ENCODE measurements at regions not wholly inside any gene's neighbourhood (a gene's known extent, or its start where the extent isn't known, plus 50 kb on each side); places are given as distances from the start of the nearest gene placed in this dataset.

DNA sequence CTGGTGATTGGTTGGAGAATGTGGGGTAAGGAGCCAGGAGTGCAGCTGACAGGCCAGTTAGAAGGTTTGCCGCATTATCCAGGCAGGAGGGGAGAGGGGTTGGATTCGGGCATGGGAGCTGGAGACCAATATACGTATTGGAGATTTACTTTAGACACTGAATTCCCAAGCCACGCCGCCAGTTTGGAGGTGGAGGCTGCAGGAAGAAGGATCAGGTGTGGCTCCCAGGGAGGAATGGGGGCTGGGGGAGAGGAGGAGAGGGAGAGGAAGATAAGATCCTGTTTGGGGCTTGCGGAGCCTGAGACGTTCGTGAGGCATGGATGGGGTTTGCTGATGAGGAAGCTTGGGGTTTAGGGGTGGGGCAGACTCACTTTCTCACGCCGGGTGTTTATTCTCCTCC lies 155.1 kb upstream of the IGSF21 start:
- H3K27me3 ChIP-seq: no peaks in the 10 kb centered on the region
- no peaks in the 10 kb centered on the region for H3K4me1 ChIP-seq (ENCODE audit: low read depth)
- DNase-seq (ENCODE audit: low read depth in 1 of 2, low spot score in 1 of 2): no peak
- H3K27ac ChIP-seq: no peak overlapping the region
- H3K9me3 ChIP-seq (ENCODE audit: low read depth): no peaks in the 10 kb centered on the region
- no peak overlapping the region for H3K4me3 ChIP-seq
- no peaks in the 10 kb centered on the region for H3K36me3 ChIP-seq
- TF ChIP-seq, protein P1, sequence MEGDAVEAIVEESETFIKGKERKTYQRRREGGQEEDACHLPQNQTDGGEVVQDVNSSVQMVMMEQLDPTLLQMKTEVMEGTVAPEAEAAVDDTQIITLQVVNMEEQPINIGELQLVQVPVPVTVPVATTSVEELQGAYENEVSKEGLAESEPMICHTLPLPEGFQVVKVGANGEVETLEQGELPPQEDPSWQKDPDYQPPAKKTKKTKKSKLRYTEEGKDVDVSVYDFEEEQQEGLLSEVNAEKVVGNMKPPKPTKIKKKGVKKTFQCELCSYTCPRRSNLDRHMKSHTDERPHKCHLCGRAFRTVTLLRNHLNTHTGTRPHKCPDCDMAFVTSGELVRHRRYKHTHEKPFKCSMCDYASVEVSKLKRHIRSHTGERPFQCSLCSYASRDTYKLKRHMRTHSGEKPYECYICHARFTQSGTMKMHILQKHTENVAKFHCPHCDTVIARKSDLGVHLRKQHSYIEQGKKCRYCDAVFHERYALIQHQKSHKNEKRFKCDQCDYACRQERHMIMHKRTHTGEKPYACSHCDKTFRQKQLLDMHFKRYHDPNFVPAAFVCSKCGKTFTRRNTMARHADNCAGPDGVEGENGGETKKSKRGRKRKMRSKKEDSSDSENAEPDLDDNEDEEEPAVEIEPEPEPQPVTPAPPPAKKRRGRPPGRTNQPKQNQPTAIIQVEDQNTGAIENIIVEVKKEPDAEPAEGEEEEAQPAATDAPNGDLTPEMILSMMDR (IDR thresholded peaks at IDR 0.05; ENCODE audit: low read depth, low read length): no peak

GRCh38 chr1:17953921-17954320 lies 153.7 kb upstream of the IGSF21 start:
- Histone ChIP-seq H3K4me3 (no peak overlapping the region), H3K9me3 (ENCODE audit: low read depth) (no peaks in the 10 kb centered on the region), H3K27me3 (no peaks in the 10 kb centered on the region), H3K27ac (no peak overlapping the region), H3K36me3 (no peaks in the 10 kb centered on the region), H3K4me1 (ENCODE audit: low read depth) (no peaks in the 10 kb centered on the region)
- TF ChIP-seq, protein P1 (IDR thresholded peaks at IDR 0.05; ENCODE audit: low read depth, low read length): no peak
- no peak for DNase-seq (ENCODE audit: low read depth in 1 of 2, low spot score in 1 of 2)

GRCh38 chr1:17955302-17956285 lies 152.0 kb upstream of the IGSF21 start:
- Histone ChIP-seq H3K9me3 (ENCODE audit: low read depth) (no peaks in the 10 kb centered on the region), H3K27me3 (no peaks in the 10 kb centered on the region), H3K4me3 (no peak overlapping the region), H3K4me1 (ENCODE audit: low read depth) (no peaks in the 10 kb centered on the region), H3K36me3 (no peaks in the 10 kb centered on the region), H3K27ac (no peak overlapping the region)
- no peak for DNase-seq (ENCODE audit: low read depth in 1 of 2, low spot score in 1 of 2)
- TF ChIP-seq, protein P1 (IDR thresholded peaks at IDR 0.05; ENCODE audit: low read depth, low read length): no peak

GRCh38 chr1:17957588-17958267 lies 149.9 kb upstream of the IGSF21 start:
- Histone ChIP-seq H3K9me3 (ENCODE audit: low read depth) (no peaks in the 10 kb centered on the region), H3K4me3 (no peak overlapping the region), H3K27me3 (peaks cover 8% of the 10 kb centered on the region), H3K36me3 (no peaks in the 10 kb centered on the region), H3K27ac (no peak overlapping the region), H3K4me1 (ENCODE audit: low read depth) (no peaks in the 10 kb centered on the region)
- peak in 1 of 2 donors; percentile 2 for DNase-seq (ENCODE audit: low read depth in 1 of 2, low spot score in 1 of 2)
- TF ChIP-seq, protein P1 (IDR thresholded peaks at IDR 0.05; ENCODE audit: low read depth, low read length): no peak

DNA sequence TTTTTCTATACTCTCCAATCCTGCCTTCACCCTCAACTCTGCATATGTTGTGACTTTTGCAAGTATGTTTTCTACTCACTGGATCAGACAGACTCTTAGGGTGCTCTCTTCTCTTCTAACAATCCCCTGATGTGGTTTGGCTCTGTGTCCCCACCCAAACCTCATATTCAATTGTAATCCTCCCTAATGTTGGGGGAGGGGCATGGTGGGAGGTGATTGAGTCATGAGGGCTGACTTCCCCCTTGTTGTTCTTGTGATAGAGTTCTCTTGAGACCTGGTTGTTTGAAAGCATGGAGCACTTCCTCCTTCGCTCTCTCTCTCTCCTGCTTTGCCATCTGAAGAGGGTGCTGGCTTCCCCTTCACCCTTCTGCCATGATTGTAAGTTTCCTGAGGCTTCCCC lies 148.9 kb upstream of the IGSF21 start:
- no peak for DNase-seq (ENCODE audit: low read depth in 1 of 2, low spot score in 1 of 2)
- no peaks in the 10 kb centered on the region for H3K9me3 ChIP-seq (ENCODE audit: low read depth)
- H3K36me3 ChIP-seq: no peaks in the 10 kb centered on the region
- no peaks in the 10 kb centered on the region for H3K4me1 ChIP-seq (ENCODE audit: low read depth)
- peaks cover 8% of the 10 kb centered on the region for H3K27me3 ChIP-seq
- H3K4me3 ChIP-seq: no peak overlapping the region
- H3K27ac ChIP-seq: no peak overlapping the region
- TF ChIP-seq, protein P1 (IDR thresholded peaks at IDR 0.05; ENCODE audit: low read depth, low read length): no peak
